GM23338 (cell line): ENCODE measurements at regions not wholly inside any gene's neighbourhood (a gene's known extent, or its start where the extent isn't known, plus 50 kb on each side); places are given as distances from the start of the nearest gene placed in this dataset.

Experiments used
- CREB1 ChIP-seq: fragments of 250-450 bp; sonication (Bioruptor Pico); IDR thresholded peaks from 2 replicates; pipeline ENCODE4 v1.5.0; 2020; ENCODE audit warnings: low read depth, mild to moderate bottlenecking, moderate library complexity
- CTCF ChIP-seq, 2 experiments: fragments of 200-600 bp in 1 of 2; sonication (generic) in 1 of 2; conservative IDR thresholded peaks; 2 replicates each; pipeline versions ENCODE4 v1.5.1 to v1.6.1; 2016 to 2017; ENCODE audit warnings: antibody characterized with exemption in 2 of 2, low read depth in 2 of 2, mild to moderate bottlenecking in 2 of 2, moderate library complexity in 1 of 2
- EZH2 ChIP-seq: fragments of 200-600 bp; sonication (generic); IDR thresholded peaks from one replicate; pipeline ENCODE4 v1.8.0; 2017; ENCODE audit warnings: antibody characterized with exemption, mild to moderate bottlenecking, low read depth; ENCODE audit not compliant: unreplicated experiment
- EZH2phosphoT487 ChIP-seq: fragments of 200-600 bp; sonication (generic); IDR thresholded peaks from one replicate; pipeline ENCODE4 v1.8.1; 2018; ENCODE audit warnings: antibody characterized with exemption; ENCODE audit not compliant: unreplicated experiment
- JUNB ChIP-seq: IDR thresholded peaks from one replicate; pipeline ENCODE4 v1.6.1; 2016; ENCODE audit warnings: antibody characterized with exemption; ENCODE audit not compliant: unreplicated experiment
- POLR2AphosphoS5 ChIP-seq: IDR thresholded peaks from 2 replicates; pipeline ENCODE4 v1.6.1; 2016; ENCODE audit warnings: antibody characterized with exemption, low read depth
- ZNF114 ChIP-seq: fragments of 250-450 bp; sonication (Bioruptor Pico); IDR thresholded peaks from 2 replicates; pipeline ENCODE4 v1.5.0; 2020; ENCODE audit warnings: mild to moderate bottlenecking, moderate library complexity
- ZNF331 ChIP-seq: fragments of 250-450 bp; sonication (Bioruptor Pico); IDR thresholded peaks from 2 replicates; pipeline ENCODE4 v1.5.0; 2020; ENCODE audit warnings: low read depth, mild to moderate bottlenecking, moderate library complexity
- TF ChIP-seq, protein P1 (sequence below): IDR thresholded peaks from one replicate; pipeline ENCODE4 v1.6.1; 2018; ENCODE audit warnings: antibody characterized with exemption; ENCODE audit not compliant: unreplicated experiment

GRCh38 chr9:26261503-26262330 is 583.5 kb upstream of the TUSC1 start:
- TF ChIP-seq CTCF (conservative IDR thresholded peaks at IDR 0.05; ENCODE audit: low read depth in 2 of 2): no peak
- no peak for TF ChIP-seq POLR2AphosphoS5
- no peak for TF ChIP-seq EZH2
- TF ChIP-seq, protein P1, sequence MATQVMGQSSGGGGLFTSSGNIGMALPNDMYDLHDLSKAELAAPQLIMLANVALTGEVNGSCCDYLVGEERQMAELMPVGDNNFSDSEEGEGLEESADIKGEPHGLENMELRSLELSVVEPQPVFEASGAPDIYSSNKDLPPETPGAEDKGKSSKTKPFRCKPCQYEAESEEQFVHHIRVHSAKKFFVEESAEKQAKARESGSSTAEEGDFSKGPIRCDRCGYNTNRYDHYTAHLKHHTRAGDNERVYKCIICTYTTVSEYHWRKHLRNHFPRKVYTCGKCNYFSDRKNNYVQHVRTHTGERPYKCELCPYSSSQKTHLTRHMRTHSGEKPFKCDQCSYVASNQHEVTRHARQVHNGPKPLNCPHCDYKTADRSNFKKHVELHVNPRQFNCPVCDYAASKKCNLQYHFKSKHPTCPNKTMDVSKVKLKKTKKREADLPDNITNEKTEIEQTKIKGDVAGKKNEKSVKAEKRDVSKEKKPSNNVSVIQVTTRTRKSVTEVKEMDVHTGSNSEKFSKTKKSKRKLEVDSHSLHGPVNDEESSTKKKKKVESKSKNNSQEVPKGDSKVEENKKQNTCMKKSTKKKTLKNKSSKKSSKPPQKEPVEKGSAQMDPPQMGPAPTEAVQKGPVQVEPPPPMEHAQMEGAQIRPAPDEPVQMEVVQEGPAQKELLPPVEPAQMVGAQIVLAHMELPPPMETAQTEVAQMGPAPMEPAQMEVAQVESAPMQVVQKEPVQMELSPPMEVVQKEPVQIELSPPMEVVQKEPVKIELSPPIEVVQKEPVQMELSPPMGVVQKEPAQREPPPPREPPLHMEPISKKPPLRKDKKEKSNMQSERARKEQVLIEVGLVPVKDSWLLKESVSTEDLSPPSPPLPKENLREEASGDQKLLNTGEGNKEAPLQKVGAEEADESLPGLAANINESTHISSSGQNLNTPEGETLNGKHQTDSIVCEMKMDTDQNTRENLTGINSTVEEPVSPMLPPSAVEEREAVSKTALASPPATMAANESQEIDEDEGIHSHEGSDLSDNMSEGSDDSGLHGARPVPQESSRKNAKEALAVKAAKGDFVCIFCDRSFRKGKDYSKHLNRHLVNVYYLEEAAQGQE: no peak
- TF ChIP-seq EZH2phosphoT487: no peak
- no peak for TF ChIP-seq JUNB
- no peak for TF ChIP-seq CREB1 (CRISPR knock-in tag)
- no peak for TF ChIP-seq ZNF331 (CRISPR knock-in tag)
- no peak for TF ChIP-seq ZNF114 (CRISPR knock-in tag)
